WTC11 (cell line): ENCODE measurements at regions not wholly inside any gene's neighbourhood (a gene's known extent, or its start where the extent isn't known, plus 50 kb on each side); places are given as distances from the start of the nearest gene placed in this dataset.

Source experiments
- ATAC-seq: fragments of 200-7000 bp; cut with Tn5 transposase; 2 replicates; pipeline ENCODE4 v1.10.0; 2021; ENCODE audit warnings: mild to moderate bottlenecking, moderate library complexity
- CTCF ChIA-PET: fragments of 300-600 bp; sonication (Branson Sonifier 250); formaldehyde crosslinking; loops from one replicate; lab custom pipeline; 2021; ENCODE audit warnings: antibody characterized with exemption; lab: Charles Lee
- POLR2A ChIA-PET: fragments of 350-600 bp; sonication (Branson Sonifier 250); formaldehyde crosslinking; loops from one replicate; lab custom pipeline; 2021; ENCODE audit warnings: antibody characterized with exemption; lab: Charles Lee
- DNase-seq: peaks from one replicate; pipeline ENCODE4 v3.0.0; 2021; ENCODE audit warnings: low spot score
- H3K27ac Mint-ChIP-seq: 2 replicates; pipeline ENCODE4 v1.8.0; 2021; ENCODE audit warnings: mixed read lengths
- H3K27me3 Mint-ChIP-seq: 2 replicates; pipeline ENCODE4 v1.8.0; 2021; ENCODE audit warnings: low read depth, mild to moderate bottlenecking, moderate library complexity, mixed read lengths
- H3K36me3 Mint-ChIP-seq: 2 replicates; pipeline ENCODE4 v1.8.0; 2021; ENCODE audit warnings: mixed read lengths
- H3K4me1 Mint-ChIP-seq: 2 replicates; pipeline ENCODE4 v1.8.0; 2022; ENCODE audit warnings: mixed read lengths
- H3K4me3 Mint-ChIP-seq: 2 replicates; pipeline ENCODE4 v1.8.0; 2021; ENCODE audit warnings: mild to moderate bottlenecking, moderate library complexity, mixed read lengths
- H3K9me3 Mint-ChIP-seq: 2 replicates; pipeline ENCODE4 v1.8.0; 2021; ENCODE audit warnings: mixed read lengths
- ATF1 ChIP-seq: sonication (generic); formaldehyde crosslinking; IDR thresholded peaks from 2 replicates; pipeline ENCODE4 v1.8.1; 2023; ENCODE audit warnings: mild to moderate bottlenecking, moderate library complexity, missing genetic modification reagents
- CTCF ChIP-seq: fragments of 200-600 bp; IDR thresholded peaks from 2 replicates; pipeline ENCODE4 v1.8.0; 2022; ENCODE audit warnings: antibody characterized with exemption
- ESRRA ChIP-seq: sonication (generic); formaldehyde crosslinking; IDR thresholded peaks from 2 replicates; pipeline ENCODE4 v1.8.1; 2022; ENCODE audit warnings: mild to moderate bottlenecking, missing genetic modification reagents, borderline replicate concordance
- FOXK1 ChIP-seq: sonication (generic); formaldehyde crosslinking; IDR thresholded peaks from 2 replicates; pipeline ENCODE4 v1.8.0; 2022; ENCODE audit warnings: mild to moderate bottlenecking, moderate library complexity, missing genetic modification reagents
- GRHL2 ChIP-seq: fragments of 250-450 bp; sonication (Bioruptor Pico); IDR thresholded peaks from 2 replicates; pipeline ENCODE4 v1.8.0; 2022; ENCODE audit warnings: mild to moderate bottlenecking, moderate library complexity; ENCODE audit not compliant: insufficient replicate concordance, severe bottlenecking
- GTF2I ChIP-seq: fragments of 250-450 bp; sonication (Bioruptor Pico); conservative IDR thresholded peaks from 2 replicates; pipeline ENCODE4 v1.4.0; 2021; ENCODE audit warnings: mild to moderate bottlenecking
- JUN ChIP-seq: sonication (generic); formaldehyde crosslinking; IDR thresholded peaks from 2 replicates; pipeline ENCODE4 v1.8.0; 2023; ENCODE audit warnings: mild to moderate bottlenecking, missing genetic modification reagents
- MXD4 ChIP-seq: fragments of 250-450 bp; sonication (Bioruptor Pico); IDR thresholded peaks from 2 replicates; pipeline ENCODE4 v1.8.0; 2021; ENCODE audit warnings: mild to moderate bottlenecking, moderate library complexity, borderline replicate concordance
- NR1H2 ChIP-seq: sonication (generic); formaldehyde crosslinking; IDR thresholded peaks from 2 replicates; pipeline ENCODE4 v1.9.0; 2021; ENCODE audit warnings: mild to moderate bottlenecking, moderate library complexity, missing genetic modification reagents
- NR3C1 ChIP-seq: sonication (generic); formaldehyde crosslinking; conservative IDR thresholded peaks from 2 replicates; pipeline ENCODE4 v1.8.1; 2023; ENCODE audit warnings: low read depth, mild to moderate bottlenecking, missing genetic modification reagents
- PRRX2 ChIP-seq: fragments of 250-450 bp; sonication (Bioruptor Pico); IDR thresholded peaks from 2 replicates; pipeline ENCODE4 v1.8.0; 2021; ENCODE audit warnings: mild to moderate bottlenecking
- SMAD3 ChIP-seq: sonication (generic); formaldehyde crosslinking; IDR thresholded peaks from 2 replicates; pipeline ENCODE4 v1.8.0; 2022; ENCODE audit warnings: missing genetic modification reagents, mild to moderate bottlenecking, borderline replicate concordance
- STAT6 ChIP-seq: sonication (generic); formaldehyde crosslinking; conservative IDR thresholded peaks from 2 replicates; pipeline ENCODE4 v1.8.1; 2023; ENCODE audit warnings: mild to moderate bottlenecking, low read depth, missing genetic modification reagents, moderate library complexity
- TEAD4 ChIP-seq: sonication (generic); formaldehyde crosslinking; IDR thresholded peaks from 2 replicates; pipeline ENCODE4 v1.8.0; 2022; ENCODE audit warnings: mild to moderate bottlenecking, missing genetic modification reagents
- TP53 ChIP-seq: sonication (generic); formaldehyde crosslinking; IDR thresholded peaks from 2 replicates; pipeline ENCODE4 v1.8.1; 2023; ENCODE audit warnings: mild to moderate bottlenecking, missing genetic modification reagents
- ZNF138 ChIP-seq: sonication (generic); formaldehyde crosslinking; conservative IDR thresholded peaks from 2 replicates; pipeline ENCODE4 v1.8.1; 2022; ENCODE audit warnings: mild to moderate bottlenecking, moderate library complexity, missing genetic modification reagents
- TF ChIP-seq, protein P1 (sequence below): sonication (generic); formaldehyde crosslinking; IDR thresholded peaks from 2 replicates; pipeline ENCODE4 v1.8.1; 2023; ENCODE audit warnings: mild to moderate bottlenecking, moderate library complexity, missing genetic modification reagents
- TF ChIP-seq, protein P2 (sequence below): sonication (generic); formaldehyde crosslinking; IDR thresholded peaks from 2 replicates; pipeline ENCODE4 v1.8.0; 2023; ENCODE audit warnings: mild to moderate bottlenecking, missing genetic modification reagents
- TF ChIP-seq, protein P3 (sequence below): sonication (generic); formaldehyde crosslinking; IDR thresholded peaks from 2 replicates; pipeline ENCODE4 v1.8.0; 2022; ENCODE audit warnings: mild to moderate bottlenecking, missing genetic modification reagents
- TF ChIP-seq, protein P4 (sequence below): sonication (generic); formaldehyde crosslinking; IDR thresholded peaks from 2 replicates; pipeline ENCODE4 v1.8.1; 2023; ENCODE audit warnings: mild to moderate bottlenecking, missing genetic modification reagents, borderline replicate concordance

- POLR2A ChIA-PET = no interaction called here
- DNase-seq (no peak), ATAC-seq (no peak)
- CTCF ChIA-PET = interaction anchor here (0.5 to 1.4 kb wide), 2 partner anchors 103 to 341 kb away, joined by 3 to 4 read pairs; no protein-coding TSS in a partner anchor
- no peak overlapping the region for H3K4me3 Mint-ChIP-seq
- no peaks in the 10 kb centered on the region for H3K27me3 Mint-ChIP-seq
- H3K4me1 Mint-ChIP-seq = peaks cover 9% of the 10 kb centered on the region
- H3K27ac Mint-ChIP-seq = no peak overlapping the region
- no peaks in the 10 kb centered on the region for H3K9me3 Mint-ChIP-seq
- H3K36me3 Mint-ChIP-seq = no peaks in the 10 kb centered on the region
- no peak for TF ChIP-seq PRRX2 (CRISPR knock-in tag)
- no peak for TF ChIP-seq GRHL2 (CRISPR knock-in tag)
- TF ChIP-seq CTCF = no peak
- no peak for TF ChIP-seq NR3C1
- TF ChIP-seq, protein P1, sequence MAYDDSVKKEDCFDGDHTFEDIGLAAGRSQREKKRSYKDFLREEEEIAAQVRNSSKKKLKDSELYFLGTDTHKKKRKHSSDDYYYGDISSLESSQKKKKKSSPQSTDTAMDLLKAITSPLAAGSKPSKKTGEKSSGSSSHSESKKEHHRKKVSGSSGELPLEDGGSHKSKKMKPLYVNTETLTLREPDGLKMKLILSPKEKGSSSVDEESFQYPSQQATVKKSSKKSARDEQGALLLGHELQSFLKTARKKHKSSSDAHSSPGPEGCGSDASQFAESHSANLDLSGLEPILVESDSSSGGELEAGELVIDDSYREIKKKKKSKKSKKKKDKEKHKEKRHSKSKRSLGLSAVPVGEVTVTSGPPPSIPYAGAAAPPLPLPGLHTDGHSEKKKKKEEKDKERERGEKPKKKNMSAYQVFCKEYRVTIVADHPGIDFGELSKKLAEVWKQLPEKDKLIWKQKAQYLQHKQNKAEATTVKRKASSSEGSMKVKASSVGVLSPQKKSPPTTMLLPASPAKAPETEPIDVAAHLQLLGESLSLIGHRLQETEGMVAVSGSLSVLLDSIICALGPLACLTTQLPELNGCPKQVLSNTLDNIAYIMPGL = no peak
- TF ChIP-seq, protein P2, sequence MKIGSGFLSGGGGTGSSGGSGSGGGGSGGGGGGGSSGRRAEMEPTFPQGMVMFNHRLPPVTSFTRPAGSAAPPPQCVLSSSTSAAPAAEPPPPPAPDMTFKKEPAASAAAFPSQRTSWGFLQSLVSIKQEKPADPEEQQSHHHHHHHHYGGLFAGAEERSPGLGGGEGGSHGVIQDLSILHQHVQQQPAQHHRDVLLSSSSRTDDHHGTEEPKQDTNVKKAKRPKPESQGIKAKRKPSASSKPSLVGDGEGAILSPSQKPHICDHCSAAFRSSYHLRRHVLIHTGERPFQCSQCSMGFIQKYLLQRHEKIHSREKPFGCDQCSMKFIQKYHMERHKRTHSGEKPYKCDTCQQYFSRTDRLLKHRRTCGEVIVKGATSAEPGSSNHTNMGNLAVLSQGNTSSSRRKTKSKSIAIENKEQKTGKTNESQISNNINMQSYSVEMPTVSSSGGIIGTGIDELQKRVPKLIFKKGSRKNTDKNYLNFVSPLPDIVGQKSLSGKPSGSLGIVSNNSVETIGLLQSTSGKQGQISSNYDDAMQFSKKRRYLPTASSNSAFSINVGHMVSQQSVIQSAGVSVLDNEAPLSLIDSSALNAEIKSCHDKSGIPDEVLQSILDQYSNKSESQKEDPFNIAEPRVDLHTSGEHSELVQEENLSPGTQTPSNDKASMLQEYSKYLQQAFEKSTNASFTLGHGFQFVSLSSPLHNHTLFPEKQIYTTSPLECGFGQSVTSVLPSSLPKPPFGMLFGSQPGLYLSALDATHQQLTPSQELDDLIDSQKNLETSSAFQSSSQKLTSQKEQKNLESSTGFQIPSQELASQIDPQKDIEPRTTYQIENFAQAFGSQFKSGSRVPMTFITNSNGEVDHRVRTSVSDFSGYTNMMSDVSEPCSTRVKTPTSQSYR (CRISPR knock-in tag) = no peak
- TF ChIP-seq, protein P3, sequence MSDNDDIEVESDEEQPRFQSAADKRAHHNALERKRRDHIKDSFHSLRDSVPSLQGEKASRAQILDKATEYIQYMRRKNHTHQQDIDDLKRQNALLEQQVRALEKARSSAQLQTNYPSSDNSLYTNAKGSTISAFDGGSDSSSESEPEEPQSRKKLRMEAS (CRISPR knock-in tag) = no peak
- no peak for TF ChIP-seq ZNF138 (CRISPR knock-in tag)
- no peak for TF ChIP-seq MXD4
- no peak for TF ChIP-seq JUN
- no peak for TF ChIP-seq GTF2I (CRISPR knock-in tag)
- no peak for TF ChIP-seq ATF1 (CRISPR knock-in tag)
- TF ChIP-seq, all 79 proteins: peak for 0
Observed at GRCh38 chr2:138928374-138929021, 148.3 kb upstream of the NXPH2 start.

DNA sequence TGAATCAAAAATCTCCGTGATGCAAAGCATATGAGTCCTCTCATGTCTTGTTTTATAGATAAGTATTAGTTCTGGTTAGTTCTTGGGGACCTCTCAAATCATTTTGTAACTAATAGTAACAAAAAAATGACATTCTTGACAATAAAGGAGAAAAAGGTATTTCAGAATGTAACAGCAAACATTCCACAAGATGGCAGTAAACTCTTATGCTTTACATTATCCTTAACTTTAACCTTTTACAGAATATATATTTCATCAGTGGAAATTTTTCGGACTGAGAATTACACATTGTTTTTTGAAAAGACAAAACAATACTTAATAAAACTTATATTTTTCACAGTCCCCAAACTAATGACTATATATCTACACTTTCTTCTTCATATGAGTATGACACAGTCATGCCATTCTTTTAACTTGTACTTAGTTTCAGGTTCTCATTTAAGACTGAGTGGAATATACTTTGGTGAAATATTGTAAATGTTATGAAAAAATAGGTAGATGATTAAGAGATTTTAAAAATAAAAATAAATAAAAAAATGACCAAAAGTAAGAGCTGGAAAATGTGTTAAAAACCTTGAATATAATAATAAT is 142.9 kb upstream of the NXPH2 start:
- Mint-ChIP-seq H3K4me1 (peaks cover 9% of the 10 kb centered on the region), H3K9me3 (no peaks in the 10 kb centered on the region), H3K4me3 (no peak overlapping the region), H3K36me3 (no peaks in the 10 kb centered on the region), H3K27me3 (no peaks in the 10 kb centered on the region), H3K27ac (no peak overlapping the region)
- no peak for DNase-seq
- ChIA-PET POLR2A (no interaction called here), CTCF (interaction anchor here (1.4 kb wide), 1 partner anchor 109 kb away, joined by 4 read pairs; no protein-coding TSS in a partner anchor)
- no peak for ATAC-seq
- TF ChIP-seq SMAD3 (CRISPR knock-in tag) = no peak
- no peak for TF ChIP-seq MXD4
- TF ChIP-seq TP53 = no peak
- TF ChIP-seq, protein P4, sequence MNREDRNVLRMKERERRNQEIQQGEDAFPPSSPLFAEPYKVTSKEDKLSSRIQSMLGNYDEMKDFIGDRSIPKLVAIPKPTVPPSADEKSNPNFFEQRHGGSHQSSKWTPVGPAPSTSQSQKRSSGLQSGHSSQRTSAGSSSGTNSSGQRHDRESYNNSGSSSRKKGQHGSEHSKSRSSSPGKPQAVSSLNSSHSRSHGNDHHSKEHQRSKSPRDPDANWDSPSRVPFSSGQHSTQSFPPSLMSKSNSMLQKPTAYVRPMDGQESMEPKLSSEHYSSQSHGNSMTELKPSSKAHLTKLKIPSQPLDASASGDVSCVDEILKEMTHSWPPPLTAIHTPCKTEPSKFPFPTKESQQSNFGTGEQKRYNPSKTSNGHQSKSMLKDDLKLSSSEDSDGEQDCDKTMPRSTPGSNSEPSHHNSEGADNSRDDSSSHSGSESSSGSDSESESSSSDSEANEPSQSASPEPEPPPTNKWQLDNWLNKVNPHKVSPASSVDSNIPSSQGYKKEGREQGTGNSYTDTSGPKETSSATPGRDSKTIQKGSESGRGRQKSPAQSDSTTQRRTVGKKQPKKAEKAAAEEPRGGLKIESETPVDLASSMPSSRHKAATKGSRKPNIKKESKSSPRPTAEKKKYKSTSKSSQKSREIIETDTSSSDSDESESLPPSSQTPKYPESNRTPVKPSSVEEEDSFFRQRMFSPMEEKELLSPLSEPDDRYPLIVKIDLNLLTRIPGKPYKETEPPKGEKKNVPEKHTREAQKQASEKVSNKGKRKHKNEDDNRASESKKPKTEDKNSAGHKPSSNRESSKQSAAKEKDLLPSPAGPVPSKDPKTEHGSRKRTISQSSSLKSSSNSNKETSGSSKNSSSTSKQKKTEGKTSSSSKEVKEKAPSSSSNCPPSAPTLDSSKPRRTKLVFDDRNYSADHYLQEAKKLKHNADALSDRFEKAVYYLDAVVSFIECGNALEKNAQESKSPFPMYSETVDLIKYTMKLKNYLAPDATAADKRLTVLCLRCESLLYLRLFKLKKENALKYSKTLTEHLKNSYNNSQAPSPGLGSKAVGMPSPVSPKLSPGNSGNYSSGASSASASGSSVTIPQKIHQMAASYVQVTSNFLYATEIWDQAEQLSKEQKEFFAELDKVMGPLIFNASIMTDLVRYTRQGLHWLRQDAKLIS (CRISPR knock-in tag) = no peak
- no peak for TF ChIP-seq FOXK1
- TF ChIP-seq TEAD4 = no peak
- no peak for TF ChIP-seq NR1H2
- no peak for TF ChIP-seq STAT6
- TF ChIP-seq ESRRA = no peak
